Suprapubic skin (tissue), 3 donors: ENCODE measurements at regions not wholly inside any gene's neighbourhood (a gene's known extent, or its start where the extent isn't known, plus 50 kb on each side); places are given as distances from the start of the nearest gene placed in this dataset.

Experiments
- CTCF ChIP-seq, 2 donors: fragments of 200-600 bp in 1 of 2; fragments of 450-650 bp in 1 of 2; sonication (generic) in 1 of 2; IDR thresholded peaks; one replicate each; pipeline ENCODE4 v1.5.1; 2016 to 2019; ENCODE audit warnings: antibody characterized with exemption in 2 of 2, mild to moderate bottlenecking in 1 of 2, moderate library complexity in 1 of 2
- EP300 ChIP-seq: sonication (generic); formaldehyde crosslinking; IDR thresholded peaks from one replicate; pipeline ENCODE4 v1.6.1; 2017; ENCODE audit warnings: antibody characterized with exemption
- POLR2A ChIP-seq, 2 donors: fragments of 450-650 bp; IDR thresholded peaks; one replicate each; pipeline ENCODE4 v1.6.1; 2017; ENCODE audit warnings: antibody characterized with exemption in 2 of 2, mild to moderate bottlenecking in 2 of 2, moderate library complexity in 2 of 2

GRCh38 chr9:105887679-105888078 is 193.3 kb downstream of the TMEM38B start:
- TF ChIP-seq EP300: no peak
- no peak for TF ChIP-seq CTCF (IDR thresholded peaks at IDR 0.05)
- no peak for TF ChIP-seq POLR2A (IDR thresholded peaks at IDR 0.05)
